ENCODE measurements at regions not wholly inside any gene's neighbourhood (a gene's known extent, or its start where the extent isn't known, plus 50 kb on each side); places are given as distances from the start of the nearest gene placed in this dataset.

DNA sequence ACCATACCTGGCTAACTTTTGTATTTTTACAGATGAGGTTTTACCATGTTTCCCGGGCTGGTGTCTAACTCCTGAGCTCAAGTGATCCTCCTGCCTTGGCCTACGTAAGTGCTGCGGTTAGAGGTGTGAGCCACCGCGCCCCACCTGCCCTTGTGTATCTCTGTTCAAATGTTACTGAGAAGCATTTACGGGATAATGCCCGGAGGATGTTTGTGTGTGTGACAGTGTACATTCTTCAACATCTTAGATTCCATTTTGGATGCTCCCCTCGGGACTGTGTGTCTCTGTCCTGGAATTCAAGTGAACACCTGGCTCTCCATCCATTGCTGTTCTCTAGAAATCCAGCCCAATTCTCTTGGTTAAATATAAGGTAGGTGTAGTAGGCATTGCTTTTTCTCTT, 93.7 kb downstream of the NLRP12 start:
- TF ChIP-seq EP300 (IDR thresholded peaks at IDR 0.05) (no peak), SREBF2 (IDR thresholded peaks at IDR 0.05) (no peak), RFX5 (IDR thresholded peaks at IDR 0.05) (no peak), ZFP36 (IDR thresholded peaks at IDR 0.05; ENCODE audit: borderline replicate concordance, partially characterized antibody) (no peak), POLR2A (IDR thresholded peaks at IDR 0.05; ENCODE audit: low read length) (no peak), ESRRA (IDR thresholded peaks at IDR 0.05; ENCODE audit: borderline replicate concordance, low read length) (no peak), RCOR1 (IDR thresholded peaks at IDR 0.05; ENCODE audit: low read depth, low read length) (no peak), MAZ (IDR thresholded peaks at IDR 0.05; ENCODE audit: borderline replicate concordance, low read depth, low read length) (no peak)
- TF ChIP-seq, protein P1, sequence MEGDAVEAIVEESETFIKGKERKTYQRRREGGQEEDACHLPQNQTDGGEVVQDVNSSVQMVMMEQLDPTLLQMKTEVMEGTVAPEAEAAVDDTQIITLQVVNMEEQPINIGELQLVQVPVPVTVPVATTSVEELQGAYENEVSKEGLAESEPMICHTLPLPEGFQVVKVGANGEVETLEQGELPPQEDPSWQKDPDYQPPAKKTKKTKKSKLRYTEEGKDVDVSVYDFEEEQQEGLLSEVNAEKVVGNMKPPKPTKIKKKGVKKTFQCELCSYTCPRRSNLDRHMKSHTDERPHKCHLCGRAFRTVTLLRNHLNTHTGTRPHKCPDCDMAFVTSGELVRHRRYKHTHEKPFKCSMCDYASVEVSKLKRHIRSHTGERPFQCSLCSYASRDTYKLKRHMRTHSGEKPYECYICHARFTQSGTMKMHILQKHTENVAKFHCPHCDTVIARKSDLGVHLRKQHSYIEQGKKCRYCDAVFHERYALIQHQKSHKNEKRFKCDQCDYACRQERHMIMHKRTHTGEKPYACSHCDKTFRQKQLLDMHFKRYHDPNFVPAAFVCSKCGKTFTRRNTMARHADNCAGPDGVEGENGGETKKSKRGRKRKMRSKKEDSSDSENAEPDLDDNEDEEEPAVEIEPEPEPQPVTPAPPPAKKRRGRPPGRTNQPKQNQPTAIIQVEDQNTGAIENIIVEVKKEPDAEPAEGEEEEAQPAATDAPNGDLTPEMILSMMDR (IDR thresholded peaks at IDR 0.05) = no peak

All from A549 (cell line).